IPS-NIHi11 (cell line): ENCODE measurements at regions not wholly inside any gene's neighbourhood (a gene's known extent, or its start where the extent isn't known, plus 50 kb on each side); places are given as distances from the start of the nearest gene placed in this dataset.

Experiments used
- DNase-seq: peaks from one replicate; pipeline ENCODE4 v3.0.0; 2012; ENCODE audit warnings: mixed read lengths, low spot score

DNA sequence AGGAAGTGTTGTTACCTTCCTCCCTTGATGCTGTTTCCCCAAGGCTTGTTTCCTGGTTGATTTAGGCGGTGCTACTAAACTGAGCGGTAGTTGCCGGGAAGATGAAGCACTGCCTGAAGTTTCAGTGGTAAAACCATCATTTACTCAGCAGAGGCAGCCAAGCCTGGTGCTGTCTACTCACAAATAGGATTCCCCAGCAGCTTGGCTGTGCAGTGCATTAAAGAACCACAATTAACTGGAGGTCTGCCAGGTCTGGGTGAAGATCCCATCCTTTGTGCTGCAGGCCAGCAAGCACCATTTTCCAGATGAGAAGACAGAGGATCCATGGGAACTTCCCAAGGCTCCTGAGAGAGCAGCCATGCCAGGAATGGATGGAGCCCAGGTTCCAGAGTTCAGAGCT is 231.9 kb upstream of the E2F8 start:
- no peak for DNase-seq

DNA sequence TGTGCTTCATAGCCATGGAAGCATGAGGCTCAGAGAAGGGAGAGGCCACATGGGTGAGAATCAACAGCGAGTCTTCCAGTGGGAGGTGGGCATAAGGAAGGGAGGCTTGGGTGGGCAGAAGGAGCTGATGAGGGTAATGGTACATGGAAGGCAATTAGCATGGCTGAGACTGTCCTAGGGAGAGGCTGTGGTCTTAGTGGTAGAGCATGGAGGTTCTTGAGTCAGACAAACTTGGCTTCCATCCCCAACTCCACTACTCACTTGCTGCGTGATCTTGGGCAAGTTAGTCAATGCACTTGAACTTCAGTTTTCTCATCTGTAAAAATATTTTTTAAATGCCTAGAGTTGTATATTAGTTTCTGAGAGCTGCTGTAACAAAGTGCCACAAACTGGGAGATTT is 227.2 kb upstream of the E2F8 start:
- DNase-seq: no peak

GRCh38 chr11:19466314-19466713 is 225.6 kb upstream of the E2F8 start:
- DNase-seq: no peak

DNA sequence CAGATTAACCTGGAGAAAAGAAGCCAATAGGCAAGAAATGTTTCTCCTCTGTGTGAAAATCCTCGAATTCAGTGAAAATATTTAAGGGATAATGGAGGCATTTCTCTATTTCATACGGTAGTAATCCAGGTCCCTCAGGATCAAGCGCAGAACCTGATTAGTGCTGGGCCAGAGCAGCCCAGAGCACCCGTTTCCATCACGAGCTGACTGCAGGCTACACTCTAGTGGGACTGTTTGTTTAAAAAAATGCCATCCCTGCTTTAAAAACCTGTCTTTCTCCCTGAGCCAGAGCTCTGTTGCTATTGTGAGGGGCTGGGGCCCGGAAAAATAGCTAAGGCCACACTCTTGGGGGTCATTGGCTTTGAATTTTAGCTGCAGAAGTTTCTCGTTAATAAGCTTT is 223.2 kb upstream of the E2F8 start:
- DNase-seq: no peak

GRCh38 chr11:19460718-19461405 is 220.1 kb upstream of the E2F8 start:
- no peak for DNase-seq

DNA sequence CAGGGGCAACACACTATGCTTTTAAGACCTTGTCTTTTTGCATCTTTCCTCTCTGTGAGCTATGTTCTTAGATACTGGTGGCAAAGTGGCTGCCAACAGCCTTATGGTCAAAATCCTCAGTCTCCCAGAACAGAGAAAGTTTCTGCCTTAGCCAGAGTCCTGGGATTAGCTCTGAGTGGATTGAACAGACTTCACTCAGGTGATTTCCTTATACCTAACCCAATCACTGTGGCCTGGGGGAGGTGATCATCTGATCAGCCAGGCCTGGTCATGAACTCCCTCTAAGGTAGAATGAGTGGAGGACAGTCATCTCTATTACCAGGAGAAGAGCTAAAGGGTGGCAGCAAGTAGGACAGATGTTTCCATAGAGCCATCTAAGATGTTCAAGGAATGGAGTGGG is 218.5 kb upstream of the E2F8 start:
- no peak for DNase-seq

GRCh38 chr11:19458721-19459120 is 218.0 kb upstream of the E2F8 start:
- DNase-seq: no peak

DNA sequence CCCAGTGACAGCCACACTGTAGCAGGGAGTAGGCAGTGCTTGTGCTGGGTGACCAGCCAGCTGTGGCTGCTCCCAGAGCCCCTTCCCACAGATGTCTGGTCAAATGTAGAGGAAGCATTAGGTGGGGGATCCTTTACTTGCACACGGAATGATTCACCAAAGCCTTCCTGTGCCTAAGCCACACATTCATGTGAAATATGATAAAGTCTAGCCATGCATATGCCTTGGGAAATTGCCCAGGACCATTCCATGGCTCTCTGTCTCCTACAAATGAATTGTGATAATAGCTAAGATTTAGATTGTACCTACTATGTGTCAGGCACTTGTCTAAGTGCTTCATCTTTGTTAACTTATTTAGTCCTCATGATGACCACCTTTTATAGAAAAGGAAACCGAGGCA is 217.5 kb upstream of the E2F8 start:
- DNase-seq: no peak

- DNase-seq: peak; percentile 45
Measured at GRCh38 chr11:19455731-19456130, 215.0 kb upstream of the E2F8 start.

- peak; percentile 29 for DNase-seq
Measured at GRCh38 chr11:19453651-19454257, 213.0 kb upstream of the E2F8 start.

- no peak for DNase-seq
Measured at GRCh38 chr11:19451609-19452008, 210.9 kb upstream of the E2F8 start.

GRCh38 chr11:19450282-19450681 is 209.5 kb upstream of the E2F8 start:
- DNase-seq: no peak

DNA sequence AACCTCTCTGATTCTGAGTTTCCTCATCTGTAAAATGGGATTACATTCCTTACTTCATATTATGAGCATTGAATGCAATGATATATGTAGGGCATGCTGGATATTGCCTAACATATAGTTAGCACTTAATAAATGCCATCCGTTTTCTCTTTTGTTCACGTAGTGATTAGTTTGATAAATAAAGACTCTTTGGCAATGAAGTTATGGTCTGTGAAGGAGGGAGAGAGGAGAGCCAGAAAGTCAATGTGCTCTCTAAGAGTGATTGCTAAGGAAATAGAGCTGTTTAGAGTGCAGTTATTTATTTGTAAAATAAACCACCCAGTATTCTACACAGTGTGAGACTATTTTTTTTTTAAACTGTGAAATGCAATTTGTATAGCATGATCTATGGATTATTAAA is 207.9 kb upstream of the E2F8 start:
- DNase-seq: no peak

- DNase-seq: no peak
Measured at GRCh38 chr11:19447150-19447566, 206.4 kb upstream of the E2F8 start.

GRCh38 chr11:19445771-19446170 is 205.0 kb upstream of the E2F8 start:
- no peak for DNase-seq

DNA sequence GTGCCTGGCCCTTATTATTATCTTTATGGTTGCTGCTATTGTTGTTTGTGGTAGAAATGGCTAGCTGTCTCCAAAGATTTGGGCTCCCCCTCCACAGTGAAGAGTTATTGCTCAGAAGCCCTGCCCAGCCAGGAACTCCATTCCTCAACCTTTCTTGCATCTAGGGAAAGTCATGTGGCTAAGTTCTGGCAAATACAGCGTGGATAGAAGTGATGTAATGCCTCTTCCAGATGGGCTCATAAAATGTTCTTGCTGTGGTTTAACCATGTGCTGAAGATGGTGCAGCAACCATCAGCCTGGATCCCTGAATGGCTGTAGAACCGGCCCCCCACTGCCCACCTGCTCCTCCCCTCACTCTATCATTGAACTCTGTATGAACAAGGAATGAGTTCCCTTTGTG is 203.5 kb upstream of the E2F8 start:
- DNase-seq: no peak

- DNase-seq: no peak
Measured at GRCh38 chr11:19442554-19442910, 201.8 kb upstream of the E2F8 start.

GRCh38 chr11:19441752-19442553 is 201.2 kb upstream of the E2F8 start:
- DNase-seq: no peak

DNA sequence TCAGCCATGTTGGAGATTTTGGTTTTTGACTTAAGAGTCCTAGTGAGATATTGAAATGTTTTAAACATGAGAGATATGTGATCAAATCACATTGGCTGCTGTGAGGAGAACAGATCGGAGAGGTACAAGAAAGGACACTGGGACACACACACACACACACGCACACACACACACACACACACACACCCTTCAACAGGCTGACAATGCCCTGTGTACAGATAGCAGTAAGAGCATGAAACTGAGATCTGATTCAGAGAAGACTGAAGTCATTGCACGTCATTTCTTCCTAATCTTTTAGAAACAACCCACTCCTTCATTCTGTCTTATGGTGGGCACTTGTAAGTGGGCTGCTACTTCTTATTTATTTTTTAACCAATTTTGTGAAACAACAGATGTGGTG is 200.5 kb upstream of the E2F8 start:
- DNase-seq: no peak

- no peak for DNase-seq
Measured at GRCh38 chr11:19437760-19438159, 197.0 kb upstream of the E2F8 start.

GRCh38 chr11:19436932-19437331 is 196.2 kb upstream of the E2F8 start:
- DNase-seq: no peak

DNA sequence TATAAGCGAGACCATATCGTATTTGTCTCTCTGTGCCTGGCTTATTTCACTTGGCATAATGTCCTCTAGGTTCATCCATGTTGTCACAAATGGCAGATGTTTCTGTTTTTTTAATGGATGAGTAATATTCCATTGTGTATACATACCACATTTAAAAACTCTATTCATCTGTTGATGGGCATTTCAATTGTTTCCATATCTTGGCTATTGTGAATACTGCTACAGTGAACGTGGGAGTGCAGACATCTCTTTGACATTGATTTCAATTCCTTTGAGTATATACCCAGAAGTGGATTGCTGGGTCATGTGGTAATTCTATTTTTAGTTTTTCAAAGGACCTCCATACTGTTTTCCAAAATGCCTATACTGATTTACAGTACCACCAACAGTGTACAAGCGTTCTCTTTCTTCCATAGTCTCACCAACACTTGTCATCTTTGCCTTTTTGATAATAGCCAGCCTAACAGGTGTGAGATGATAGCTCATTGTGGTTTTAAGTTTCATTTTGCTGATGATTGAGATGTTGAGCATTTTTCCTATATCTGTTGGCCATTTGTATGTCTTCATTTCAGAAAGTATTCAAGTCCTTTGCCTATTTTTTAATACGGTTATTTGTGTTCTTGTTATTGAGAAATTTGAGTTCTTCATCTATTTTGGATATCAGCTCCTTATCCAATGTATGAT is 194.7 kb upstream of the E2F8 start:
- no peak for DNase-seq

GRCh38 chr11:19433791-19434190 is 193.0 kb upstream of the E2F8 start:
- DNase-seq: no peak
